AG04450 (cell line): ENCODE measurements at regions not wholly inside any gene's neighbourhood (a gene's known extent, or its start where the extent isn't known, plus 50 kb on each side); places are given as distances from the start of the nearest gene placed in this dataset.

Experiments
- CTCF ChIA-PET: fragments of 300-600, 350-600 bp; formaldehyde crosslinking; extraction: SDS; loops from one replicate; lab custom pipeline; 2022; ENCODE audit warnings: antibody characterized with exemption, inconsistent platforms; lab: Charles Lee
- POLR2A ChIA-PET: fragments of 350-600 bp; formaldehyde crosslinking; extraction: SDS; loops from one replicate; lab custom pipeline; 2021; ENCODE audit warnings: antibody characterized with exemption, inconsistent platforms; lab: Yijun Ruan, JAX
- DNase-seq: peaks from one replicate; pipeline ENCODE4 v3.0.0-alpha.2; 2011; ENCODE audit warnings: low read depth, low spot score
- H3K27ac ChIP-seq: one replicate; pipeline ENCODE4 v1.5.1; 2012; ENCODE audit warnings: low read depth, low read length, control low read depth
- H3K27me3 ChIP-seq: one replicate; pipeline ENCODE4 v1.6.0; 2012; ENCODE audit warnings: low read length; ENCODE audit not compliant: control insufficient read depth, insufficient read depth
- H3K4me3 ChIP-seq: 2 replicates; pipeline ENCODE4 v1.5.1; 2011; ENCODE audit warnings: mild to moderate bottlenecking, low read depth, low read length, control low read depth
- H3K9me3 ChIP-seq: 2 replicates; pipeline ENCODE4 v1.5.1; 2012; ENCODE audit warnings: low read length; ENCODE audit not compliant: control insufficient read depth, insufficient read depth
- TF ChIP-seq, protein P1 (sequence below): IDR thresholded peaks from 2 replicates; pipeline ENCODE4 v1.5.1; 2011; ENCODE audit warnings: low read depth, low read length, control low read depth, inconsistent platforms

- Histone ChIP-seq H3K9me3 (no peaks in the 10 kb centered on the region), H3K27me3 (peaks cover 12% of the 10 kb centered on the region), H3K4me3 (no peak overlapping the region), H3K27ac (no peak overlapping the region)
- ChIA-PET CTCF (no interaction called here), POLR2A (no interaction called here)
- TF ChIP-seq, protein P1, sequence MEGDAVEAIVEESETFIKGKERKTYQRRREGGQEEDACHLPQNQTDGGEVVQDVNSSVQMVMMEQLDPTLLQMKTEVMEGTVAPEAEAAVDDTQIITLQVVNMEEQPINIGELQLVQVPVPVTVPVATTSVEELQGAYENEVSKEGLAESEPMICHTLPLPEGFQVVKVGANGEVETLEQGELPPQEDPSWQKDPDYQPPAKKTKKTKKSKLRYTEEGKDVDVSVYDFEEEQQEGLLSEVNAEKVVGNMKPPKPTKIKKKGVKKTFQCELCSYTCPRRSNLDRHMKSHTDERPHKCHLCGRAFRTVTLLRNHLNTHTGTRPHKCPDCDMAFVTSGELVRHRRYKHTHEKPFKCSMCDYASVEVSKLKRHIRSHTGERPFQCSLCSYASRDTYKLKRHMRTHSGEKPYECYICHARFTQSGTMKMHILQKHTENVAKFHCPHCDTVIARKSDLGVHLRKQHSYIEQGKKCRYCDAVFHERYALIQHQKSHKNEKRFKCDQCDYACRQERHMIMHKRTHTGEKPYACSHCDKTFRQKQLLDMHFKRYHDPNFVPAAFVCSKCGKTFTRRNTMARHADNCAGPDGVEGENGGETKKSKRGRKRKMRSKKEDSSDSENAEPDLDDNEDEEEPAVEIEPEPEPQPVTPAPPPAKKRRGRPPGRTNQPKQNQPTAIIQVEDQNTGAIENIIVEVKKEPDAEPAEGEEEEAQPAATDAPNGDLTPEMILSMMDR, result no peak
- DNase-seq, result no peak
These were observed 206.1 kb upstream of the CST7 start for GRCh38 chr20:24742989-24743388.

DNA sequence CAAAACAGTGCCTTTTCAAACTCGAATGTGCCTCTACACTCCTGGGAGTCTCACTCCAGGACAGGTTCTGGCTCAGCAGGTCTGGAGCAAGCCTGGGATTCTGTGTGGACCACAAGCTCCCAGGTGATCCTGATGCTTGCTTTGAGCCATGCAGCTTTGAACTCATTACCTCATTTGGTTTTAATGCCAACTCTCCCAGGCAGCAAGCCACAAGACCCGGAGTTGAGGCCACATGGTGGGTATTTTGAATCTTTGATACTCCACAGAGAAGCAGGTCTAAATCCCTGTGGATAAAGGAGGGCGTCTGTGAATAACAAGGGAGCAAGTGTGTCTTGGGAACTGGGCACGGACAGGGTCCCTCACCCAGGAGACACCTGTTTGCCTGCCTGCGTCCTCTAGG, 205.4 kb upstream of the CST7 start:
- H3K27me3 ChIP-seq, result peaks cover 9% of the 10 kb centered on the region
- DNase-seq, result no peak
- H3K9me3 ChIP-seq, result no peaks in the 10 kb centered on the region
- CTCF ChIA-PET, result no interaction called here
- no peak overlapping the region for H3K4me3 ChIP-seq
- no peak overlapping the region for H3K27ac ChIP-seq
- POLR2A ChIA-PET, result no interaction called here
- TF ChIP-seq, protein P1, result no peak

DNA sequence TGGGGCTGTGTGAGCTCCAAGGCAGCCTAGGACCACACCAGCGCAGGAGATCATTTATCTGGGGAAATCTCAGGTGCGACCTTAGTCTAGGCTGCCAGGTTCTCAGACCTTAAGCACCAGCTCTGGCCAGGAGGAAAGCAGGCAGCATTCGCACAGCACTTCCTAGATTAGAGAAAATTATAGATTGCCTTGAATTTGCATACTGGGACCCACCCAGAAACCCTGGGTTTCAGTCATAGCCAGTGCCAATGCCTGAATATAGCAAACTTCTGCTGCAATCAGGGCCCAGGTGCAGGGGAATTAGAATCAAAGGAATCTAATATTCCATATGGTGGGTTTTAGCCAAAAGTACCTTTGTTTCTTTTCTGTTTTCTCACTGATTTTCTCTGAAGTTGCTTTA, 204.3 kb upstream of the CST7 start:
- TF ChIP-seq, protein P1, result no peak
- DNase-seq, result no peak
- ChIA-PET CTCF (no interaction called here), POLR2A (no interaction called here)
- H3K27me3 ChIP-seq, result peaks cover 7% of the 10 kb centered on the region
- no peak overlapping the region for H3K4me3 ChIP-seq
- H3K27ac ChIP-seq, result no peak overlapping the region
- no peaks in the 10 kb centered on the region for H3K9me3 ChIP-seq

- ChIA-PET CTCF (no interaction called here), POLR2A (no interaction called here)
- Histone ChIP-seq H3K4me3 (no peak overlapping the region), H3K27me3 (peaks cover 7% of the 10 kb centered on the region), H3K27ac (no peak overlapping the region), H3K9me3 (no peaks in the 10 kb centered on the region)
- TF ChIP-seq, protein P1, result no peak
- no peak for DNase-seq
These were observed 203.9 kb upstream of the CST7 start for GRCh38 chr20:24745206-24745605.

DNA sequence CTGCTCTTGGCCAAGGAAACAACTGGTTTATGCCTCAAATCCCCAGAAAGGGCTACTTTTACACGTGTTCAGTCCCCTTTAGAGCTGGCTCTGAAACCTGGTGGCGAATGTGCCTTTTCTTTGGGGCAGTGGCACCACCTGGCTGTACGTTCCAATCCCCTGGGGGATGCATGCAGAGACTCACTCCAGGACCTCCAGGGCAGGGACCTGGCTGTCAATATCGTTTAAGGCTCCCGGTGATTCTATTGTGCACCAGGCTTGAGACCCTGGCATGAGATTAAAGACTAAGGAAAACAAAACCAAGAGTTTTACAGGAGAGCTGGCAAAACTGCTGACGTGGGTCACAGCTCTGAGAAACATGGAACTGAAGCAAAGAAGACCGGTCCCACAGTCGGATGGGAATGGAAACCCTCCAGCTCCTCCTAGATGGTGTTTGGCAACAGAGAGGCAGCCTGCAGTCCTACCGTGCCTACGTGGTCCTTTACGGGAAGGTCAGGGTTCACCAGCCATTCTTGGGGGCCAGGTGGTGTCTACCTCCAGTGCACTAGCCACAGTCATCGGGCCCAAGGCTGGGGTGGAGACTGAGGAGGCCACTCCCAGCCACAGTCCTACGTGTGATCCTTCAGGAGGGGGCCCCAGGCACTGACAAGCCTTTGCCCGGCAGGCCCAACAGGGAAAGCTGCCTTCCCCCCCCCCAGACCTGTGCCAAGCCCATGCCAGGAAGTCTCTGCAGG, 203.3 kb upstream of the CST7 start:
- ChIA-PET CTCF (no interaction called here), POLR2A (no interaction called here)
- Histone ChIP-seq H3K9me3 (no peaks in the 10 kb centered on the region), H3K27ac (no peak overlapping the region), H3K4me3 (no peak overlapping the region), H3K27me3 (peaks cover 3% of the 10 kb centered on the region)
- no peak for DNase-seq
- TF ChIP-seq, protein P1, result no peak
